ENCODE measurements at regions not wholly inside any gene's neighbourhood (a gene's known extent, or its start where the extent isn't known, plus 50 kb on each side); places are given as distances from the start of the nearest gene placed in this dataset.

- TF ChIP-seq POLR2AphosphoS5 (IDR thresholded peaks at IDR 0.05) (no peak), CTCF (IDR thresholded peaks at IDR 0.05) (no peak)
Measured at GRCh38 chr11:42410251-42410955, 901.4 kb upstream of the API5 start.
